Neural crest cell (in vitro differentiated cells): ENCODE measurements at regions not wholly inside any gene's neighbourhood (a gene's known extent, or its start where the extent isn't known, plus 50 kb on each side); places are given as distances from the start of the nearest gene placed in this dataset.

Experiments
- DNase-seq: peaks from one replicate; pipeline ENCODE4 v3.0.0; 2021; ENCODE audit warnings: low read depth, mixed read lengths, low spot score
- H3K27ac Mint-ChIP-seq: one replicate; pipeline ENCODE4 v1.8.0; 2021; ENCODE audit warnings: mild to moderate bottlenecking, mixed read lengths; ENCODE audit not compliant: unreplicated experiment
- H3K27me3 Mint-ChIP-seq: 2 replicates; pipeline ENCODE4 v1.8.0; 2021; ENCODE audit warnings: low read depth, mild to moderate bottlenecking, mixed read lengths
- H3K36me3 Mint-ChIP-seq: 2 replicates; pipeline ENCODE4 v1.8.0; 2021; ENCODE audit warnings: low read depth, mild to moderate bottlenecking, mixed read lengths
- H3K4me1 Mint-ChIP-seq: 2 replicates; pipeline ENCODE4 v1.8.0; 2021; ENCODE audit warnings: mixed read lengths
- H3K4me3 Mint-ChIP-seq: one replicate; pipeline ENCODE4 v1.8.0; 2021; ENCODE audit warnings: mild to moderate bottlenecking, mixed read lengths
- H3K9me3 Mint-ChIP-seq: 2 replicates; pipeline ENCODE4 v1.8.0; 2021; ENCODE audit warnings: mixed read lengths
- CTCF ChIP-seq: fragments of 200-600 bp; sonication (generic); conservative IDR thresholded peaks from 2 replicates; pipeline ENCODE4 v1.5.0; 2021; ENCODE audit warnings: antibody characterized with exemption, mild to moderate bottlenecking

- no peaks in the 10 kb centered on the region for H3K9me3 Mint-ChIP-seq
- H3K4me1 Mint-ChIP-seq, result peaks cover 18% of the 10 kb centered on the region
- no peak for TF ChIP-seq CTCF
- H3K36me3 Mint-ChIP-seq, result no peaks in the 10 kb centered on the region
- no peak overlapping the region for H3K27ac Mint-ChIP-seq
- DNase-seq, result no peak
- no peak overlapping the region for H3K4me3 Mint-ChIP-seq
- H3K27me3 Mint-ChIP-seq, result no peaks in the 10 kb centered on the region
Measured at GRCh38 chr16:86919578-86920305, 341.4 kb downstream of the FOXL1 start.

GRCh38 chr16:86921289-86921688 is 342.9 kb downstream of the FOXL1 start:
- no peaks in the 10 kb centered on the region for H3K36me3 Mint-ChIP-seq

GRCh38 chr16:86922311-86922710 is 344.0 kb downstream of the FOXL1 start:
- no peak for TF ChIP-seq CTCF
- no peak for DNase-seq
- Mint-ChIP-seq H3K27me3 (no peaks in the 10 kb centered on the region), H3K4me1 (peaks cover 6% of the 10 kb centered on the region), H3K4me3 (no peak overlapping the region), H3K36me3 (no peaks in the 10 kb centered on the region), H3K9me3 (no peaks in the 10 kb centered on the region), H3K27ac (no peak overlapping the region)

More at GRCh38 chr16:86921289-86921688, 342.9 kb downstream of the FOXL1 start:
- Mint-ChIP-seq H3K4me3 (no peak overlapping the region), H3K9me3 (no peaks in the 10 kb centered on the region), H3K4me1 (peaks cover 6% of the 10 kb centered on the region), H3K27me3 (no peaks in the 10 kb centered on the region), H3K27ac (no peak overlapping the region)
- no peak for TF ChIP-seq CTCF
- DNase-seq, result no peak

GRCh38 chr16:86923656-86924055 is 345.3 kb downstream of the FOXL1 start:
- no peak for DNase-seq
- no peaks in the 10 kb centered on the region for H3K27me3 Mint-ChIP-seq
- no peak overlapping the region for H3K27ac Mint-ChIP-seq
- peaks cover 6% of the 10 kb centered on the region for H3K4me1 Mint-ChIP-seq
- no peak for TF ChIP-seq CTCF
- H3K36me3 Mint-ChIP-seq, result no peaks in the 10 kb centered on the region
- H3K4me3 Mint-ChIP-seq, result no peak overlapping the region
- no peaks in the 10 kb centered on the region for H3K9me3 Mint-ChIP-seq

- Mint-ChIP-seq H3K27me3 (no peaks in the 10 kb centered on the region), H3K4me1 (peaks cover 8% of the 10 kb centered on the region), H3K36me3 (no peaks in the 10 kb centered on the region), H3K27ac (no peak overlapping the region), H3K4me3 (no peak overlapping the region), H3K9me3 (no peaks in the 10 kb centered on the region)
- no peak for TF ChIP-seq CTCF
- no peak for DNase-seq
Measured at GRCh38 chr16:86924537-86924936, 346.2 kb downstream of the FOXL1 start.
